Heart left ventricle (tissue), 16 donors: ENCODE measurements at regions not wholly inside any gene's neighbourhood (a gene's known extent, or its start where the extent isn't known, plus 50 kb on each side); places are given as distances from the start of the nearest gene placed in this dataset.

Experiments used
- ATAC-seq, 4 donors: fragments of 200-7000 bp; cut with Tn5 transposase; one replicate each; pipeline ENCODE4 v1.9.1; 2020 to 2022; ENCODE audit warnings: moderate library complexity in 4 of 4, mild to moderate bottlenecking in 3 of 4, moderate number of reproducible peaks in 1 of 4
- DNase-seq, 5 donors: peaks; one replicate each; pipeline ENCODE4 v3.0.0-alpha.2; 2020
- H3K27ac ChIP-seq, 12 donors: fragments of 200-600 bp; sonication (generic) in 4 of 12; one replicate each; pipeline versions ENCODE4 v1.5.0 to v1.8.0; 2016 to 2022; ENCODE audit warnings: mild to moderate bottlenecking in 2 of 12
- H3K27me3 ChIP-seq, 9 donors: fragments of 200-600 bp; sonication (generic) in 2 of 9; one replicate each; pipeline versions ENCODE4 v1.5.1 to v1.8.0; 2016 to 2022; ENCODE audit warnings: mild to moderate bottlenecking in 3 of 9
- H3K36me3 ChIP-seq, 9 donors: fragments of 200-600 bp; sonication (generic) in 2 of 9; one replicate each; pipeline versions ENCODE4 v1.5.0 to v1.8.0; 2018 to 2022; ENCODE audit warnings: mild to moderate bottlenecking in 2 of 9
- H3K4me1 ChIP-seq, 12 donors: fragments of 200-600 bp; sonication (generic) in 4 of 12; one replicate each; pipeline versions ENCODE4 v1.5.0 to v1.8.0; 2016 to 2022; ENCODE audit warnings: mild to moderate bottlenecking in 3 of 12
- H3K4me3 ChIP-seq, 12 donors: fragments of 200-600 bp; sonication (generic) in 4 of 12; one replicate each; pipeline versions ENCODE4 v1.5.0 to v1.8.0; 2017 to 2022; ENCODE audit warnings: mild to moderate bottlenecking in 9 of 12, moderate library complexity in 4 of 12
- H3K9me3 ChIP-seq, 12 donors: fragments of 200-600 bp; sonication (generic) in 4 of 12; one replicate each; pipeline versions ENCODE4 v1.5.0 to v1.8.0; 2016 to 2022; ENCODE audit warnings: mild to moderate bottlenecking in 1 of 12
- POLR2A ChIP-seq, 2 donors: fragments of 450-650 bp; IDR thresholded peaks; one replicate each; pipeline ENCODE4 v1.6.1; 2017; ENCODE audit warnings: antibody characterized with exemption in 2 of 2, mild to moderate bottlenecking in 2 of 2, moderate library complexity in 2 of 2
- WGBS, 4 donors: extraction: QIAGEN DNeasy Blood & Tissue Kit in 2 of 4; methylation state at CpG; one replicate each; pipeline versions ENCODE4 v1.1.5 to v1.1.7; 2013 to 2018; 5-methylcytosine and 5-hydroxymethylcytosine counted together
- intact Hi-C, 10 donors: fragments of 100-400 bp; cut with DNase I; formaldehyde crosslinking; loops; one replicate each; pipeline versions ENCODE4 v1.11.1 to v1.14.2; 2022
- TF ChIP-seq, protein P1 (sequence below), 12 donors: fragments of 200-600 bp; sonication (generic) in 4 of 12; IDR thresholded peaks; one replicate each; pipeline versions ENCODE4 v1.5.0 to v1.8.0; 2018 to 2022; ENCODE audit warnings: antibody characterized with exemption in 12 of 12, mild to moderate bottlenecking in 5 of 12
- donor health status: ischemic (EF 13 %, LVEDD 7.1; RV severe dilation, severe dysfunction).
- donor health status: healthy with polysubstance abuse.
- donor health status: DM: no; HTN: yes; CAD: no.
- donor health status: DM: no; HTN: no; CAD: no.
- donor health status: ischemic (EF 25% LVEDD 6.9; RV normal size, moderate dysfunction).
- donor health status: ischemic (EF 25% LVEDD 5.7; RV mildly dilated, moderate dysfunction).
- donor health status: healthy.
- donor health status: DM: yes; HTN: yes; CAD: no.
- donor health status: ischemic (EF 35%, LVEDD 5.7; RV mildly dilated, moderate dysfunction).
- donor health status: nonischemic (EF 11% LVEDD 7.7; RV severe dilation, severe dysfunction).
- donor health status: DM: yes; HTN: yes; CAD: no.
- donor health status: PGD.
- donor health status: ischemic (EF 29% LVEDD 5.4; RV normal size, mild dysfunction).
- donor health status: nonischemic (EF 23%, LVEDD 6.1; RV moderate dilation, normal function).

DNA sequence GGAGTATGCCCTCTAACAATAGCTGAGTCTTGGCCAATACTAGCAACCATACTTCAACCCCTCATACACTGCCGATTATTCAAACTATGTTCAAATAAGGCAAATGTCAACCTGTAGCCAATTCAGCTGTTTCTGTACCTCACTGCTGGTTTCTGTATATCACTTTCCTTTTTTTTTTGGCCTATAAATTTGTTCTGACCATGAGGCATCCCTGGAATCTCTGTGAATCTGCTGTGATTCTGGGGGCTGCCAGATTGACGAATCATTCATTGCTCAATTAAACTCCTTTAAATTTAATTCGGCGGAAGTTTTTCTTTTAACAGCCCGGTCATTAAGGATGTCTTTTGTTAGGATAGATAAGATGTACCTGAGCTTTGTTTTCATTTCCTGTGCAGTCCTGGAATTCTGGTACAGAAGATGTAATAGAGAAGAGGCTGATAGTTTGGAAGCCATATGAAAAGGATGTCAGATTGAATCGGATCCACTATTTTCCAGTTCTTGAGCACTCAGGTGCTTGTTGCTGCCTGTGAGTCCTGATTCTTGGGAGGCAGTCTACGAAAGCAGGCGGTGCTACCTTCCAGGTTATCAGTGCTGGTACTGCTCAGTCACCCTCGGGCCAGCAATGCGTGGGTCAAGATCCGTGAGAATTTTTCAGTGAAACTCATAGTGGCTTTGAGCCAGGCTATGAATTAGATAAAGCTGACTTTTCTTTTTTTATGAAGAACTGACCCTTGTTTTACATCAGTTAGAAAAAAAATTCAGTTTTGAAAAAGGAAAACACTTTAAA lies 106.2 kb upstream of the TUT7 start:
- H3K4me3 ChIP-seq: no peak overlapping the region
- ATAC-seq: no peak
- H3K9me3 ChIP-seq: no peaks in the 10 kb centered on the region
- TF ChIP-seq POLR2A (IDR thresholded peaks at IDR 0.05): no peak
- TF ChIP-seq, protein P1, sequence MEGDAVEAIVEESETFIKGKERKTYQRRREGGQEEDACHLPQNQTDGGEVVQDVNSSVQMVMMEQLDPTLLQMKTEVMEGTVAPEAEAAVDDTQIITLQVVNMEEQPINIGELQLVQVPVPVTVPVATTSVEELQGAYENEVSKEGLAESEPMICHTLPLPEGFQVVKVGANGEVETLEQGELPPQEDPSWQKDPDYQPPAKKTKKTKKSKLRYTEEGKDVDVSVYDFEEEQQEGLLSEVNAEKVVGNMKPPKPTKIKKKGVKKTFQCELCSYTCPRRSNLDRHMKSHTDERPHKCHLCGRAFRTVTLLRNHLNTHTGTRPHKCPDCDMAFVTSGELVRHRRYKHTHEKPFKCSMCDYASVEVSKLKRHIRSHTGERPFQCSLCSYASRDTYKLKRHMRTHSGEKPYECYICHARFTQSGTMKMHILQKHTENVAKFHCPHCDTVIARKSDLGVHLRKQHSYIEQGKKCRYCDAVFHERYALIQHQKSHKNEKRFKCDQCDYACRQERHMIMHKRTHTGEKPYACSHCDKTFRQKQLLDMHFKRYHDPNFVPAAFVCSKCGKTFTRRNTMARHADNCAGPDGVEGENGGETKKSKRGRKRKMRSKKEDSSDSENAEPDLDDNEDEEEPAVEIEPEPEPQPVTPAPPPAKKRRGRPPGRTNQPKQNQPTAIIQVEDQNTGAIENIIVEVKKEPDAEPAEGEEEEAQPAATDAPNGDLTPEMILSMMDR (IDR thresholded peaks at IDR 0.05): no peak
- no peak overlapping the region for H3K27ac ChIP-seq
- intact Hi-C loops: no loop called here
- H3K36me3 ChIP-seq: no peaks in the 10 kb centered on the region
- no peaks in the 10 kb centered on the region for H3K27me3 ChIP-seq
- no peak for DNase-seq
- peaks cover 0 to 14% (median 0%) of the 10 kb centered on the region in 12 donors for H3K4me1 ChIP-seq
- WGBS, 4 donors: 76 to 80% (median 78%) methylated on average over 11 of the region's 11 CpGs

- no peak overlapping the region for H3K4me3 ChIP-seq
- DNase-seq (no peak), ATAC-seq (no peak)
- no peaks in the 10 kb centered on the region for H3K27me3 ChIP-seq
- WGBS, 4 donors: 68 to 71% (median 68%) methylated on average over 5 of the region's 5 CpGs
- H3K4me1 ChIP-seq: peaks cover 0 to 14% (median 0%) of the 10 kb centered on the region in 12 donors
- TF ChIP-seq POLR2A (IDR thresholded peaks at IDR 0.05): no peak
- TF ChIP-seq, protein P1 (IDR thresholded peaks at IDR 0.05): no peak
- no peak overlapping the region for H3K27ac ChIP-seq
- no peaks in the 10 kb centered on the region for H3K36me3 ChIP-seq
- intact Hi-C loops: no loop called here
- no peaks in the 10 kb centered on the region for H3K9me3 ChIP-seq
Measured at GRCh38 chr9:86459599-86460155, 105.5 kb upstream of the TUT7 start.

GRCh38 chr9:86459191-86459590 lies 105.0 kb upstream of the TUT7 start:
- TF ChIP-seq, protein P1 (IDR thresholded peaks at IDR 0.05): no peak
- TF ChIP-seq POLR2A (IDR thresholded peaks at IDR 0.05): no peak
- Histone ChIP-seq H3K36me3 (no peaks in the 10 kb centered on the region), H3K27me3 (no peaks in the 10 kb centered on the region), H3K27ac (no peak overlapping the region), H3K9me3 (no peaks in the 10 kb centered on the region), H3K4me1 (peaks cover 0 to 14% (median 0%) of the 10 kb centered on the region in 12 donors), H3K4me3 (no peak overlapping the region)
- intact Hi-C loops: no loop called here
- no peak for DNase-seq
- ATAC-seq: no peak

GRCh38 chr9:86458191-86458855 lies 104.1 kb upstream of the TUT7 start:
- H3K27me3 ChIP-seq: no peaks in the 10 kb centered on the region
- peaks cover 0 to 14% (median 0%) of the 10 kb centered on the region in 12 donors for H3K4me1 ChIP-seq
- H3K27ac ChIP-seq: no peak overlapping the region
- H3K9me3 ChIP-seq: peaks cover 0 to 2% (median 0%) of the 10 kb centered on the region in 12 donors
- no peak for ATAC-seq
- no peak overlapping the region for H3K4me3 ChIP-seq
- TF ChIP-seq POLR2A (IDR thresholded peaks at IDR 0.05): no peak
- TF ChIP-seq, protein P1 (IDR thresholded peaks at IDR 0.05): no peak
- whole genome bisulfite sequencing, 4 donors: 59 to 67% (median 65%) methylated on average over 7 of the region's 7 CpGs
- DNase-seq: no peak
- no peaks in the 10 kb centered on the region for H3K36me3 ChIP-seq
- intact Hi-C loops: no loop called here
